ENCODE measurements at regions not wholly inside any gene's neighbourhood (a gene's known extent, or its start where the extent isn't known, plus 50 kb on each side); places are given as distances from the start of the nearest gene placed in this dataset.
"Not testable (repeated sequence)": the region's sequence is repeated elsewhere in the genome, so short reads cannot be mapped to it uniquely, and the experiment has no call there.

- H3K36me3 ChIP-seq: no peaks in the 10 kb centered on the region
- H3K27me3 ChIP-seq: no peaks in the 10 kb centered on the region
- peaks cover 0 to 5% (median 0%) of the 10 kb centered on the region in 11 donors for H3K9me3 ChIP-seq
- H3K4me3 ChIP-seq: no peak overlapping the region
- ATAC-seq: no peak
- DNase-seq: no peak
- H3K4me1 ChIP-seq: no peaks in the 10 kb centered on the region
- H3K27ac ChIP-seq: no peak overlapping the region
- TF ChIP-seq, protein P1, sequence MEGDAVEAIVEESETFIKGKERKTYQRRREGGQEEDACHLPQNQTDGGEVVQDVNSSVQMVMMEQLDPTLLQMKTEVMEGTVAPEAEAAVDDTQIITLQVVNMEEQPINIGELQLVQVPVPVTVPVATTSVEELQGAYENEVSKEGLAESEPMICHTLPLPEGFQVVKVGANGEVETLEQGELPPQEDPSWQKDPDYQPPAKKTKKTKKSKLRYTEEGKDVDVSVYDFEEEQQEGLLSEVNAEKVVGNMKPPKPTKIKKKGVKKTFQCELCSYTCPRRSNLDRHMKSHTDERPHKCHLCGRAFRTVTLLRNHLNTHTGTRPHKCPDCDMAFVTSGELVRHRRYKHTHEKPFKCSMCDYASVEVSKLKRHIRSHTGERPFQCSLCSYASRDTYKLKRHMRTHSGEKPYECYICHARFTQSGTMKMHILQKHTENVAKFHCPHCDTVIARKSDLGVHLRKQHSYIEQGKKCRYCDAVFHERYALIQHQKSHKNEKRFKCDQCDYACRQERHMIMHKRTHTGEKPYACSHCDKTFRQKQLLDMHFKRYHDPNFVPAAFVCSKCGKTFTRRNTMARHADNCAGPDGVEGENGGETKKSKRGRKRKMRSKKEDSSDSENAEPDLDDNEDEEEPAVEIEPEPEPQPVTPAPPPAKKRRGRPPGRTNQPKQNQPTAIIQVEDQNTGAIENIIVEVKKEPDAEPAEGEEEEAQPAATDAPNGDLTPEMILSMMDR (IDR thresholded peaks at IDR 0.05): no peak
- 89 to 91% methylated on average over 2 of the region's 2 CpGs for WGBS, 2 donors
- intact Hi-C loops (cut with DNase I): no loop called here
These were observed 653.0 kb upstream of the CHAC2 start for GRCh38 chr2:53114582-53114981.

DNA sequence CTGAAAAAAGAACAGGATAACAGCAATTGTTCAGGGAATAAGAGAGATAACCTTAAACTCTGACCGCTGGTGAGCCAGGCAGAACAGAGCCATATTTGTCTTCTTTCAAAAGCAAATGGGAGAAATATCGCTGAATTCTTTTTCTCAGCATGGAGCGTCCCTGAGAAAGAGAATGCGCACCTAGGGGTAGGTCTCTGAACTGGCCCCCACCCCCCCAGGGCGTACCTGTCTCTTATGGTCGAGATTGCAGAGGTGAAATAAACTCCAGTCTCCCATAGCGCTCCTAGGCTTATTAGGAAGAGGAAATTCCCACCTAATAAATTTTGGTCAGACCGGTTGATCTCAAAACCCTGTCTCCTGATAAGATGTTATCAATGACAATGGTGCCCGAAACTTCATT, 655.2 kb upstream of the CHAC2 start:
- H3K9me3 ChIP-seq; H3K4me3 ChIP-seq; DNase-seq; H3K27ac ChIP-seq; H3K4me1 ChIP-seq; H3K36me3 ChIP-seq; intact Hi-C loops (cut with DNase I); ATAC-seq; H3K27me3 ChIP-seq: not testable (repeated sequence)
- 68 to 78% methylated on average over 8 to 9 of the region's 9 CpGs for WGBS, 2 donors

- Histone ChIP-seq H3K4me1 (no peaks in the 10 kb centered on the region), H3K9me3 (peaks cover 0 to 5% (median 0%) of the 10 kb centered on the region in 11 donors), H3K4me3 (no peak overlapping the region), H3K27ac (no peak overlapping the region), H3K27me3 (no peaks in the 10 kb centered on the region), H3K36me3 (no peaks in the 10 kb centered on the region)
- TF ChIP-seq, protein P1 (IDR thresholded peaks at IDR 0.05): no peak
- WGBS, 2 donors: 61 to 71% methylated on average over 3 of the region's 3 CpGs
- DNase-seq (no peak), ATAC-seq (no peak)
- intact Hi-C loops (cut with DNase I): no loop called here
These were observed 656.2 kb upstream of the CHAC2 start for GRCh38 chr2:53111406-53111805.

DNA sequence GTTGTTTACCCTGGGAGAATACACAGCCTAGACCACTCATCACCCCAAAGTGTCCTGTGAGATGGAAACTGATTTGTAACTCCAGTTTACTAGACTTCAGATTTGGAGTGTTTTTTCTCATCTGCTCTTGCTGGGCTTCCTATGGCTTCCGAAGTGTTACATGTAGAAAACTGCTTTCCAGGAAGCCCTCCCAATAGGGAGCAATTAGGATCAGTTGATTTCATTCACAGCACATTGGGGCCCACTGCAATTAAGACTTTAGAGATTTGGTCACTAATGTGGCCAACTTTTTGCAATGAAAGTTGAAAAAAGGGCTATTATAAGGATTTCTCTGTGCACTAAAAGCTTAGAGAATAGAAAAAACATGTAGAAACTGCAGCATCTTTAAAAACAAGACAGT, 656.6 kb upstream of the CHAC2 start:
- DNase-seq: no peak
- 52 to 67% methylated on average over 1 of the region's 1 CpG for whole genome bisulfite sequencing, 2 donors
- Histone ChIP-seq H3K27ac (no peak overlapping the region), H3K9me3 (peaks cover 0 to 5% (median 0%) of the 10 kb centered on the region in 11 donors), H3K27me3 (no peaks in the 10 kb centered on the region), H3K4me3 (no peak overlapping the region), H3K4me1 (no peaks in the 10 kb centered on the region), H3K36me3 (no peaks in the 10 kb centered on the region)
- TF ChIP-seq, protein P1 (IDR thresholded peaks at IDR 0.05): no peak
- intact Hi-C loops (cut with DNase I): no loop called here
- ATAC-seq: no peak

DNA sequence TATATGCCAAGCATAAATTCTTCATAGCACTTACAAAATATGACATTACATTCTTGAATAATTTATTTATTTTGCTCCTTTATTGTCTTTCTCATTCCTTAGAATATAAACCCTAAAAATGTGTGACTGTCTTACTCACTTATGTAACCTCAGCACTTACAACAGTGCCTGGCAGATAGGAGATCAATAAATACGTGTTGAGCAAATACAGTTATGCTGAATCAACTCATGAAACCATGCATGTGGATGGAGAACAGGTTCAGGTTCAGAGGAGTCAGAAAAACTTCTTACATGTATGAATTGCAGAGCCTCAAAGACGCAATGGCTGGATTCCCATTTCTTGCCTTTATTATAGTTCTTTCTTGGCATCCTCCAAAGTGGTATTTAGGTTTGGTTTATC, 659.4 kb upstream of the CHAC2 start:
- Histone ChIP-seq H3K27ac (no peak overlapping the region), H3K4me1 (no peaks in the 10 kb centered on the region), H3K27me3 (no peaks in the 10 kb centered on the region), H3K9me3 (peaks cover 0 to 5% (median 0%) of the 10 kb centered on the region in 11 donors), H3K36me3 (no peaks in the 10 kb centered on the region), H3K4me3 (no peak overlapping the region)
- intact Hi-C loops (cut with DNase I): no loop called here
- 80 to 87% methylated on average over 2 of the region's 2 CpGs for WGBS, 2 donors
- TF ChIP-seq, protein P1 (IDR thresholded peaks at IDR 0.05): no peak
- ATAC-seq: no peak
- no peak for DNase-seq
